GM19023 (cell line): ENCODE measurements at regions not wholly inside any gene's neighbourhood (a gene's known extent, or its start where the extent isn't known, plus 50 kb on each side); places are given as distances from the start of the nearest gene placed in this dataset.

Source experiments
- ATAC-seq: cut with Tn5 transposase; IDR thresholded peaks from one replicate; pipeline ENCODE4 v1.9.1; 2021; ENCODE audit warnings: mild to moderate bottlenecking, moderate library complexity; ENCODE audit not compliant: unreplicated experiment

GRCh38 chr2:831622-832021 is 119.0 kb upstream of the SNTG2 start:
- no peak for ATAC-seq

- ATAC-seq, result no peak
These were observed 119.5 kb upstream of the SNTG2 start for GRCh38 chr2:831225-831536.

GRCh38 chr2:830419-831224 is 120.0 kb upstream of the SNTG2 start:
- ATAC-seq, result no peak

- no peak for ATAC-seq
These were observed 121.6 kb upstream of the SNTG2 start for GRCh38 chr2:829047-829446.

GRCh38 chr2:824954-825353 is 125.7 kb upstream of the SNTG2 start:
- ATAC-seq, result no peak

- no peak for ATAC-seq
These were observed 126.1 kb upstream of the SNTG2 start for GRCh38 chr2:824524-824923.

GRCh38 chr2:821546-821945 is 129.1 kb upstream of the SNTG2 start:
- no peak for ATAC-seq

GRCh38 chr2:819601-820000 is 131.0 kb upstream of the SNTG2 start:
- ATAC-seq, result no peak

- no peak for ATAC-seq
These were observed 131.5 kb upstream of the SNTG2 start for GRCh38 chr2:819121-819520.

- ATAC-seq, result no peak
These were observed 133.2 kb upstream of the SNTG2 start for GRCh38 chr2:817336-818015.

- ATAC-seq, result no peak
These were observed 134.4 kb upstream of the SNTG2 start for GRCh38 chr2:816278-816677.

- ATAC-seq, result no peak
These were observed 133.2 kb upstream of the TMEM18 start for GRCh38 chr2:810397-810796.

- ATAC-seq, result no peak
These were observed 130.1 kb upstream of the TMEM18 start for GRCh38 chr2:807300-807699.

GRCh38 chr2:805664-806063 is 128.5 kb upstream of the TMEM18 start:
- ATAC-seq, result no peak

- ATAC-seq, result no peak
These were observed 120.8 kb upstream of the TMEM18 start for GRCh38 chr2:797993-798392.

GRCh38 chr2:797556-797955 is 120.3 kb upstream of the TMEM18 start:
- no peak for ATAC-seq

- ATAC-seq, result no peak
These were observed 119.2 kb upstream of the TMEM18 start for GRCh38 chr2:796141-796985.

GRCh38 chr2:795531-796041 is 118.4 kb upstream of the TMEM18 start:
- ATAC-seq, result no peak

GRCh38 chr2:794554-795241 is 117.5 kb upstream of the TMEM18 start:
- no peak for ATAC-seq

- no peak for ATAC-seq
These were observed 116.0 kb upstream of the TMEM18 start for GRCh38 chr2:793236-793635.

- no peak for ATAC-seq
These were observed 115.5 kb upstream of the TMEM18 start for GRCh38 chr2:792687-793086.
